Stimulated activated CD4-positive, alpha-beta T cell treated with anti-CD3 and anti-CD28 coated beads, Interleukin-4, amount 100 ng/mL, for 24 hours (primary cell): ENCODE measurements at regions not wholly inside any gene's neighbourhood (a gene's known extent, or its start where the extent isn't known, plus 50 kb on each side); places are given as distances from the start of the nearest gene placed in this dataset.

Experiments used
- DNase-seq: peaks from one replicate; pipeline ENCODE4 v3.0.0-alpha.2; 2020

GRCh38 chr11:69380451-69380901, 86.5 kb downstream of the MYEOV start:
- DNase-seq: no peak

DNA sequence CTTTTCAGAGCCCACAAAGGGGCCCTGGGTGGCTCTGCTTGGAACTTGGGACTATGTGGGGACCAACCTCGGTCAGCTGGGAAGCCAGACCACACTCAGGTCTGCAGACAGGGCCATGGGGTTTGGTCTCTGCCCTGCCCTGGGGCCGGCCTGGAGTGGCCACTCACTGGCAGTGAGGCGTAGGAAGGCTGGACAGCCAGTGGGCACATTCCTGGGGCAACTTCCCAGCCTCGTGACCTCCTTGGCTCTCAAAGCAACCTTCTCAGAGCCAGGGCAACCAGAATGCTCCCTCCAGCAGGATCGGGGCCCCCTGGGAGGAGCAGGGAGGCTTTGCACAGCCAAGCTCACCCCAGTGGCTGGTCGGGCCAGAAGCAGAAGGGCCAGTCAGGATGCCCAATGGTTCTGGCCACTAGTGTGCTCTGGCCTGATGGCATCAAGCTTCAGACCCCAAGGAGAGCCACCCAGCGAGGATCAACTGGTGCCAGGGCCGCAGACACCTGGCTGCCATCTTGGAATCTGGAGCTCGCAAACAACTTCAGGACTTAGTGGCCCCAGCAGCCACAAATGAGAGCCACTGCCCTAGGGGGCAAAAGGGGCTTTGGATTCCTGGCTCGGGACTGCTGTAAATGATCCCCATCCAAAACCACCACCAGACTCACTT, 87.1 kb downstream of the MYEOV start:
- no peak for DNase-seq

DNA sequence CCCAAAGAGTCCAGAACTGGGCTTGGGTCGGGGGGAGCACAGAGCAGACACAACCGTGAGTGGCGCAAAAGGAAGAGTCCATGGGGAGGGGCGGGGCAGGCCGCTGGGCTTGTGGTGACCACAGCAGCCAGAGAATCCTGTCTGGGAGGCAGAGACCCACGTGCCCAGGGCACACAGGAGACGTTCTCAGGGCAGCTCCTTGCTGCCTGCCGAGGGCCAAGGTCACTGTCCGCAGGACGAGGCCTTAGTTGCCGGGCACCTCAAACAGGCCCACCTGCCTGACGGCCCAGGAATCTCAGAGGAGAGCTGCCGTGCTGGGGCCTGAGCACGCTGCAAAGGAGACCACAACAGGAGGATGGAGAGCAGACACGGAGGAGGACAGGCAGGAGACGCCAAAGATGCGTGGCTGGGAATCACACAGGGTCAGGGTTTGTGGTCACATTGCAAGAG, 87.8 kb downstream of the MYEOV start:
- DNase-seq: no peak

DNA sequence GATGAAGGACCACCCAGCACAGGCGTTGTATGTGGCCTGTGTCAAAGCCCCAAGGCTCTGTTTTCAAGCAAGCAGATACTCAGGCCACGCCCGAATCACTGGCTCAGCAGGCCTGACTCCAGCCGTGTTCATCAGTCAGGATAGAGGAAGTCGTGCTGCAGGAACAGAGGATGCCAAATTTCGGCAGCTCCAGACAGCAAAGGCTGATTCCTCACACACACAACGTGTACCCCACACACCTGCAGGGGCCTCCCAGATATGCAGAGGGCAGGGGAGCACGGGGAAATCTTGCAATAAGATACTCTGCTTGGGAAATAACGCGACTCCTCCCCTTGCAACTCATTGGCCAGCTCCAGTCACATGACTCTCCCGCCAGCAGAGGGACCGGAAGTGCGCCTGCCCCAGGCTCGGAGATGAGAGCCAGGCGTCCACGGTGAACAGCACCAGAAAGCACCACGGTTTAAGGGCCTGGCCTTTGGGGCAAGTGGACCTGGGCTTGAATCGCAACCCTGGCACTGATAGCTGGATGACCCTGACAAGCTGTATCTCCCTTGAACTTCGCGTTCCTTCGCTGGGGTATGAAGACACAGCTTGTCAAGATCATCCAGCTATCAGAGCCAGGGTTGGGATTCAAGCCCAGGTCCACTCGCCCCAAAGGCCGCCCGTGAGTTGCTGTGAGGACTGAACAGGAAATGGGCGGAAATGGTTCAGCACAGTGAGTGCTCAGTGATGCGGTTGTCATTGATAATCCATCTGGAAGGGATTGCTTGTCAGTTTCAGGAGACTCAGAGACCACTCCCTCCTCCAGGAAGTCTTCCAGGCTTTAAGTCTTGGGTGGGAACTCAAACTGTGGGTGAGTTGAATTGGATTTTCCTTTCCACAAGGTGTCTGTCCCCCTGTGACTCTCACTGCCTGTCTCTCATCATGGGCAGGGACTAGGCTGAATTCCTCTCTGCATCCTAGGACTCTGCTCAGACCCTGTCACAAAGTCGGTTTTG, 88.5 kb downstream of the MYEOV start:
- no peak for DNase-seq

DNA sequence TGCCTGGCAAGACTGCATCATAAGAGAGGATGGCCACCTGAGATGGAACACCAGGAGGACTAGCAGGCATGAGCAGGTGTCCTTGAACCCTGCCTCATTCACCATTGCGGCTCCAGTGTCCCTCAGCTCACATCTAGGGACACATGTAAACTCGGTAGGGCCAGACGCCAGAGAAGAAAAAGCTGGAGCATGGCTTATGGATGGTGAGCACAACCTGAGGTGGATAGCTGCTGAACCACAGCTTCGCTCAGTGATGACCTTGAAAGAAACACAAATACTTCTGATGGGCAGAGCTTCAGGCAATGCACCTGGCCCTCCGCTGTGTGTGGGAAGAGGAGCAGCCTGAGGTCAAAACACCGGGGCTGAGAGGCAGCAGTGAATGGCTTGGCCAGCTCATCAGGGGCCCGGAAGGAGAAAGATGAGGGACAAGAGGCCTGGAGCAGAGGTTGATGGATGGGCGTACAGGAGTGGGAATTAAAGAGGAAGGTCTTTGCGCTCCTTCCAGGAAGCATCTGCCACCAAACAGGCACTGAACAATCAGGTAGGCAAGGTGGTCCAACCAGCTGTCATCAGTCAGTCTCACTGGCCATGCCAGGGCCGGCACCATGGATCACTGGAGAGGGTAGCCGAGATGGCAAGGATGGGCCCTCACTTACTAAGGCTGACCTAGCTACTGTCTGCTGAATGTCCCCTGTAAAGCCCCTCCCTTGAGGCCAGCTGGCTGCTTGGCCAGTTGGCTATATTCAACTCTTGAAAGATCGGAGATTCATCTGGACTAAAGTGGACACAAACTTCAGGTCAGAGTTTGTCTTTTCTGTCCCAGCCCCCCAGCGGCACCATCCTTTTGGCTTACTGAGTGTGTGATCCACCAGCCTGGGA, 89.7 kb downstream of the MYEOV start:
- no peak for DNase-seq

- DNase-seq: no peak
Measured at GRCh38 chr11:69384251-69385143, 90.5 kb downstream of the MYEOV start.

GRCh38 chr11:69385144-69385820, 91.3 kb downstream of the MYEOV start:
- DNase-seq: no peak

DNA sequence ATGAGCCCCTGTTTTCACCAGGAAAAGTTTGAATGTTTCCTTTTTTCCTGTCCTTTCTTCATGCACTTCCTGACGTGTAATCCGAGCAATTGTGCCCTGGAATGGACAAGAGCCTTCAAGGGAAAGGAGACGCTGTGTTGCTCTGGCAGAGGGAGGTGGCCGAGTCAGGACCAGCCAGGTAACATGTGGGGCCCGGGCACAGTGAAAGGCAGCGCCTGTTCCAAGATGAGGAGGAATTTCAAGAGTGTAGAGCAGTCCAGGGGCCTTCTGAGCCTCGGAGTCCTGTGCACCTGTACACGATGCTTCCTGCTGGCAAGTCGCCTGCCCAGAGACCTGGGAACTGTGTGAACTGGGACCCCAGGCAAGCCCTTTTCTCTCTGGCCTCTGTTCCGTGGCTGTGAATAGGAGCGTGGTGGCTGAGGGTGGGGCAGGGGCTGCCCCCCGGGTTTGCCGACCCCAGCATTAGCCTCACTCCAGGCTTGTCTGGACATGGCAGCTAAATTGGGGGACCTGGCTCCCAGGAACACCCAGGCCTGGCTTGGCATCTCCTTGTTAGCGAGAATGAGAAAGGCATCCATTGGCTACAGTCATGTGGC, 92.0 kb downstream of the MYEOV start:
- no peak for DNase-seq

DNA sequence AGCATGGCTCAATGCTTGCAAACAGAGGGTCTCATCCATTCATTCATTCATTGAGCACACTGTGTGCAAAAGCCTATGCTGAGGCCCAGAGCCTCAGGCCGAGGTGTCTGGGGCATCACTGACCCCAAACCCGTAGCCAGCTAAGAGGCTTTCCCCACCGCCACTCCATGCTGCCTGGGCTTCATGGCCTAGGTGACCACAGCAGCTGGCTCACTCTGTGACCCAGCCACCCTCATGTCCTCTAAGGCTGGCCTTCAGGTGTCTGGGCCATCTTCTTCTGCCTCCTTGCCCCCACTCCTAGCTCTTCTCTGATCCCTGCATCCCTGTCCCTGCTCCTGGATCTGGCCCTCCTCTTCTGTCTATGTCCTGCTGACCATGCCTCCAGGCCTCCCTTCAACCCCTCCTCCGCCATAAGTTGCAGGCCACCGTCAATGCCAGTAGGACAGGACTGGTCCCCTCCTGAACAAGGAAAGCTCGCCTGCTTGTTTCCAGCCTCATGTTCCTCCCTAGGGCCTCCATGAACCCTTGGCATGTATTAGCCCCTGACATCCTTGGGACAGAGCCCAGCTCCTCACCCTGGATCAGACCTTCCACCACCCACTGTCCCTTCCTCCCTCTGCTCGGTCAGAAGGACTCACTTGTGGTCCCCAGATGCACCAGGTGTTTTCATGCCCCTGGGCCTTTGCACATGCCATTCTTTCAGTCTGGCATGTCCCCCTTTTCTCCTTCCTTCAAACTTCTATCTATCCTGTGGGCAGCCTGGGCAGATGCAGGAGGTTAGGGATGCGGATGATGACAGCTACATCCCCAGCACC, 92.8 kb downstream of the MYEOV start:
- no peak for DNase-seq

DNA sequence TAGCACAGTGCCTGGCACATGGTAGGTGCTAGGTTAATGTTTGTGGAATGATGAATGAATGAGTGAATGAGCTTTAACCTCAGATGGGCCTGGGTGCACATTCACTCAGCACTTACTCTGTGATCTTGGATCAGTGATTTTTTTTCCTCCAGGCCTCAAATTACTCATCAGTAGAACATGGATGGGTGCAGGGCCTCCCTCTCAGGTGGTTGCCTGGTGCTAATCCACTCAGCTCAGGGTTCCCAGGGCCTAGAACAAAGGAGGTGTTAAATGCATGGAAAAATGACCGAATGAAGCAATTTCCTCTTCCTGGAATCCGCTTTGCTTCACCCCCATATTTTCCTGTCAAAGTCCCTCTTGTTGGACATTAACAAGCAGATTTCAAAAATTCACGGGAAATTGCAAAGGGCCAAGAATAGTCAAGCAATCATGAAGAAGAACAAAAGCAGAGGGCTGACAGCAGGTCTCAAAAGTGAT, 93.5 kb downstream of the MYEOV start:
- no peak for DNase-seq

GRCh38 chr11:69388210-69388609, 93.3 kb upstream of the LINC01488 start:
- no peak for DNase-seq

DNA sequence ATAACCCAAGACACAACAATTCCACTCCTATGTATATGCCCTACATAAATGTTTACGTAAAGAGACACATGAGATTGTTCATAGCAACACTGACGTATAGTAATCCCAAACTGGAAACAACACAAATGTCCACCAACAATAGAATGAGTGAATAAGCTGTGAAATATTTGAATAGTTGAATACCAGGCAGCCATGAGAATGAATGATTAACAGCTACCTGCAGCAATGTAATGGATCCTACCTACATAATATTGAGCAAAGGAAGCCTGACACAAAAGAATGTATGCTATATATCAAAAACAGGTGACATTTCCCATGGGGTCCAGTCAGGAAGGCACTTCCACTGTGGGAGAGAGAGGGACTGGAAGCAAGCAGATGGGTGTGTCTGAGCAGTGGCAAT, 92.8 kb upstream of the LINC01488 start:
- no peak for DNase-seq

DNA sequence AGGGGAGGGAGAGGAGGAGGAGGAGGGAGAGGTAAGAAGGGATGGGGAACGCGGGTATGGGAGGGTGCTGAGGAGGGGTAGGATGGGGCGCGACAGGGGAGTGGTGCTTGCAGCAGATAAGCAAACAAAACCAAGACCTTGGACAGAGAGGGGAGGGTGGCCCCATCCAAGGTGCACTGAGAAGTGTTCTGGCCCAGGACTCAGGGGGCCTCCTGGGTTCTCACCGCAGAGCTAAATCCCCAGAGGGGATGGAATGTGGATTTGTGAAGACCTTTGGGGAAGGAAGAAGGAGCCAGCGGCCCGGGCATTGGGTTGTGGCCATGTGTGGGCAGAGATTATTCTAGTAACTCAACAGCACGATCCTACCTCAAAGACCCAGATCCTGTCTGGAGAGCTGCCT, 90.9 kb upstream of the LINC01488 start:
- DNase-seq: no peak

GRCh38 chr11:69391192-69392103, 90.0 kb upstream of the LINC01488 start:
- no peak for DNase-seq

GRCh38 chr11:69392104-69392653, 89.3 kb upstream of the LINC01488 start:
- no peak for DNase-seq

DNA sequence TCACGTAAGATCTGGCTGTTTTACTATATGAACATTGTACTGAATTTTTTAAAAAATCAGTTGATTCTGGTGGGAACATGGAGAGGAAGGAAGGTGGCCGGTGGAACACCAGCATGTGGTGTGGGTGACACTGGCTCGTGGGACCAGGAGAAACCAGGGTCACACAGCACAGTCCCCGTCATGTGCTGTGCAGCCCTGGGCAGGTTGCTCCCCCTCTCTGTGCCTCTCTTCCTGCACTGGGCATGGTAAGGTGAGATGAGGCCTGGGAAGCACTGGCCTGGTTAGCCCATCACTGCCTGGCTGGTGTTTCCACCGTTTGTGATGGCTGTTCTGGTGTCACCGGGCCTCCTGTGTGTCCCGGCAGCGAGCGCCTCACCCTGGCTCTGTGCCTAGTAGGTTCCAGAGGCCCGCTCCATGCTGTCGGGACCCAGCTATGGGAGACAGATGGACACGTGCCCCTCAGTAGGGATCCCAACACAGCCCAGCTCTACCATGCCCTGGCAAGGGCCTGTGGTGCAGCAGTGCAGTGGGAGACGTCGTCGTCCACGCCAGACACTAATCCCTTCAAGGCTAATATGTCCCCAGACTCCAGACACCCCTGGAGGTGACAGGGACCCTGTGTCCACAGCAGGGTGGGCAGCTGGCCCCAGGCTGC, 88.2 kb upstream of the LINC01488 start:
- no peak for DNase-seq

DNA sequence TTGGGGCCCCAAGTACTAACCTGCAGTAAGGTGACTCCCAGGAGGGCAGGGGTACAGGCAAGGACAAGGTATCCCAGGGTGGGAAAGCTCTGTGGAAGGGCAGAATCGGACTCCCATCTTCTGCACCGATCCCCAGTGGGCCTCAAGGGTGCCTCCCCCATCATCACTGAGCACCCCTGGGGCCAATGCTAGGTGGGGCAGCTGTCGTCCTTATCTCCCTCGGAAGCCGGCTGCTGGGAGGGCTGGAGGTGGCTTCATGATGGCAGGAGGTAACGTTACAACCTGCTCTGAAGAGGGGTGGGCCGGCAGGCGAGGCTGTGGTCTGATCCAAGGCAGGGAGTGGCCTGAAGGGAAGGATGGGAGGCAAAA, 87.6 kb upstream of the LINC01488 start:
- no peak for DNase-seq
